RWPE1 (cell line): ENCODE measurements at regions not wholly inside any gene's neighbourhood (a gene's known extent, or its start where the extent isn't known, plus 50 kb on each side); places are given as distances from the start of the nearest gene placed in this dataset.

ENCODE experiments used
- CTCF ChIA-PET: fragments of 350-600 bp; sonication (Branson Sonifier 250); formaldehyde crosslinking; extraction: SDS; loops from one replicate; lab custom pipeline; 2021; lab: Yijun Ruan, JAX
- POLR2A ChIA-PET: fragments of 400-600 bp; formaldehyde crosslinking; extraction: SDS; loops from one replicate; lab custom pipeline; 2020; ENCODE audit warnings: antibody characterized with exemption; ENCODE audit not compliant: low non-redundant PET; lab: Yijun Ruan, JAX
- DNase-seq: peaks from one replicate; pipeline ENCODE4 v3.0.0; 2012; ENCODE audit warnings: low spot score
- H3K27ac ChIP-seq: fragments of 450-650 bp; 2 replicates; pipeline ENCODE4 v1.5.1; 2017
- TF ChIP-seq, protein P1 (sequence below): fragments of 450-650 bp; conservative IDR thresholded peaks from 2 replicates; pipeline ENCODE4 v1.5.1; 2017; ENCODE audit warnings: low read depth, mild to moderate bottlenecking

DNA sequence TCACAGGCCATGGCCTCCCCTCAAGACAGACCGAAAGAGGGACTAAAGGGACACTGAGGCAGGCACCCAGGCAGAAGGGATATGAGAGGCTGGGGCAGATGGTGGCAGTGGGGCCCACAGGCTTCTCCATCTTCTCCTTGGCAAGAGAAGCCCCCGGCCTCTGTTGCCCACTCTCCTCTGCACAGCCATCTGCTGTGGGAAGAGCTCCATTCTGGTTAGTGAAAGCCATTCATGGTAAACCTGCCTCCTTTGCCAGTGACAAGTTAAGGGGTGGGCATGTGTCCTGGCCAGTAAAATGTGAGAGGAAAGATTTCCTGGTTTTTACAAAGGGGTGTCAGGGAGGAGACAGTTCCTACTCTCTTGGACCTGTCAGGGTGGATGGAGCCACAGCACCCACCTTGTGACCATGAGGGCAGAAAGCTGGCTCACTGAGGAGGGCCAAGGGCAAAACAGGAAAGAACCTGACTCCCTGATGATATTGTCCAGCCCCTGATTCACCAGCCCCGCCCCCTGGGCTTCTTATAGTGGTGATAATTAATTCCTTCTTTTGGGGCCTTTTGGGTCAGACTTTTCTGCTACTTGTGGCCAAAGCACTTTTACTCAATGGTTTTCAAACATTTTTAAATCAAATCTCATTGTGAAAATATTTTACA, 130.4 kb upstream of the SMAD3 start:
- POLR2A ChIA-PET: no interaction called here
- no peak for DNase-seq
- TF ChIP-seq, protein P1, sequence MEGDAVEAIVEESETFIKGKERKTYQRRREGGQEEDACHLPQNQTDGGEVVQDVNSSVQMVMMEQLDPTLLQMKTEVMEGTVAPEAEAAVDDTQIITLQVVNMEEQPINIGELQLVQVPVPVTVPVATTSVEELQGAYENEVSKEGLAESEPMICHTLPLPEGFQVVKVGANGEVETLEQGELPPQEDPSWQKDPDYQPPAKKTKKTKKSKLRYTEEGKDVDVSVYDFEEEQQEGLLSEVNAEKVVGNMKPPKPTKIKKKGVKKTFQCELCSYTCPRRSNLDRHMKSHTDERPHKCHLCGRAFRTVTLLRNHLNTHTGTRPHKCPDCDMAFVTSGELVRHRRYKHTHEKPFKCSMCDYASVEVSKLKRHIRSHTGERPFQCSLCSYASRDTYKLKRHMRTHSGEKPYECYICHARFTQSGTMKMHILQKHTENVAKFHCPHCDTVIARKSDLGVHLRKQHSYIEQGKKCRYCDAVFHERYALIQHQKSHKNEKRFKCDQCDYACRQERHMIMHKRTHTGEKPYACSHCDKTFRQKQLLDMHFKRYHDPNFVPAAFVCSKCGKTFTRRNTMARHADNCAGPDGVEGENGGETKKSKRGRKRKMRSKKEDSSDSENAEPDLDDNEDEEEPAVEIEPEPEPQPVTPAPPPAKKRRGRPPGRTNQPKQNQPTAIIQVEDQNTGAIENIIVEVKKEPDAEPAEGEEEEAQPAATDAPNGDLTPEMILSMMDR: no peak
- CTCF ChIA-PET: no interaction called here
- no peak overlapping the region for H3K27ac ChIP-seq

- H3K27ac ChIP-seq: no peak overlapping the region
- TF ChIP-seq, protein P1: no peak
- ChIA-PET CTCF (no interaction called here), POLR2A (no interaction called here)
- DNase-seq: no peak
Observed at GRCh38 chr15:66935688-66936087, 129.7 kb upstream of the SMAD3 start.

DNA sequence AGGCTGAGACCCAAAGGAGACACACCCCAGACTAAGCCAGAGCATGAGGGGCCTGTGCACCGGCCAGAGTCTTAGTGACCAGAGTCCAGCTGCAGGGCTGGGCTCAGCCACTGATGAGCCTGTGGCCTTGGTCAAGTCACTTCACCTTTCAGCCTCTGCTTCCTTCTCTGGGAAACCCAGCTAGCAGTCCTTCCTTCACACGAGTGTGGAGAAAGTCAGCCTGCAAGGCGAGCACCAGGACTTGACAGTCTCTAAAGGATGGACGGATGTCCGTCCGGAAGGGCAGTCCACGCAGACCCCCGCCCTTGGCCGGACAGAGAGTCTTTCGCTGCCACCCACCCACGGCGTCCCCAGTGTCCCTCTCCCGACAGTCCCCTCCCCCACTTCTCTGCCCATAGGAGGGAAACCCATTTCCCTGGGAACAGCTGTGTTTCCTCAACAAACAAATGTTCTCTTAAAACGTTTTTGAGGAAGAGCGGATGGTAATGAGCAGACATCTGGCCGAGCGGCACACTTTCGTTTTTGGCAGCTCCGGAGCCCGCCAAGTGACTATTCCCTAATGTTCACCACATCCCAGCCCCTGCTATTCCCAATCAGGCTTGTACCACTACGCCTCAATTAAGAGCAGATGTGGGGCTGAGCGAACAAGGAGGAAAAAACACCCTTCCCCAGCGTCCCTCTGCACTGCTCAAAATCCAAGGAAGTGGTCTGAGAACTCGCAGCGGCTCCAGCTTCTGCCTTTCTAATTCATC, 129.1 kb upstream of the SMAD3 start:
- TF ChIP-seq, protein P1: no peak
- no peak for DNase-seq
- POLR2A ChIA-PET: no interaction called here
- CTCF ChIA-PET: interaction anchor here (0.6 kb wide), 2 partner anchors 10 to 31 kb away, joined by 3 to 4 read pairs; no protein-coding TSS in a partner anchor
- no peak overlapping the region for H3K27ac ChIP-seq

- ChIA-PET POLR2A (no interaction called here), CTCF (interaction anchor here (0.6 kb wide), 3 partner anchors 10 to 80 kb away, joined by 3 to 4 read pairs (median 3); no protein-coding TSS in a partner anchor)
- no peak for DNase-seq
- TF ChIP-seq, protein P1: no peak
- H3K27ac ChIP-seq: no peak overlapping the region
Observed at GRCh38 chr15:66936861-66937582, 128.4 kb upstream of the SMAD3 start.

DNA sequence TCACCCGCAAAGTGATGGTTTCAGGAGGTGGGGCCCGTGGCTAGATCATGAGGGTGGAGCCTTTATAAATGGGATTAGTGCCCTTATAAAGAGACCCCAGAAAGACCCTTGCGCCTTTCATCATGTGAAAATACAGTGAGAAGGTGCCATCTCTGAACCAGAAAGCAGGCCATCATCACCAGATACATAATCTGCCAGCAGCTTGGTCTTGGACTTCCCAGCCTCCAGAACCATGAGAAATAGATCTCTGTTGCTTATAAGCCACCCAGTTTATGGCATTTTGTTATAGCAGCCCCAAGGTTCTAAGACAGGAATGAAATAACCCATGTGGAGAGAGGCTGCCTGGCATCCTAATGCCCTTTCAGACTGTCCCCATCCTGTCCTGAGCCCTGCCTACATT, 127.8 kb upstream of the SMAD3 start:
- CTCF ChIA-PET: interaction anchor here (0.6 kb wide), 1 partner anchor 79 kb away, joined by 3 read pairs; no protein-coding TSS in a partner anchor

More for the DNA sequence above, 127.8 kb upstream of the SMAD3 start:
- no peak for DNase-seq
- H3K27ac ChIP-seq: no peak overlapping the region
- POLR2A ChIA-PET: no interaction called here
- TF ChIP-seq, protein P1: no peak
